ENCODE measurements at regions not wholly inside any gene's neighbourhood (a gene's known extent, or its start where the extent isn't known, plus 50 kb on each side); places are given as distances from the start of the nearest gene placed in this dataset.

GRCh38 chr4:18480342-18480741 is 458.8 kb upstream of the LCORL start:
- no peaks in the 10 kb centered on the region for H3K4me1 Mint-ChIP-seq (ENCODE audit: low read depth)
- peaks cover 4% of the 10 kb centered on the region for H3K27me3 Mint-ChIP-seq
- H3K27ac Mint-ChIP-seq: no peak overlapping the region
- H3K36me3 Mint-ChIP-seq (ENCODE audit: low read depth): no peaks in the 10 kb centered on the region
- no peak for DNase-seq
- H3K9me3 Mint-ChIP-seq: peaks cover 15% of the 10 kb centered on the region
- no peak overlapping the region for H3K4me3 Mint-ChIP-seq

DNA sequence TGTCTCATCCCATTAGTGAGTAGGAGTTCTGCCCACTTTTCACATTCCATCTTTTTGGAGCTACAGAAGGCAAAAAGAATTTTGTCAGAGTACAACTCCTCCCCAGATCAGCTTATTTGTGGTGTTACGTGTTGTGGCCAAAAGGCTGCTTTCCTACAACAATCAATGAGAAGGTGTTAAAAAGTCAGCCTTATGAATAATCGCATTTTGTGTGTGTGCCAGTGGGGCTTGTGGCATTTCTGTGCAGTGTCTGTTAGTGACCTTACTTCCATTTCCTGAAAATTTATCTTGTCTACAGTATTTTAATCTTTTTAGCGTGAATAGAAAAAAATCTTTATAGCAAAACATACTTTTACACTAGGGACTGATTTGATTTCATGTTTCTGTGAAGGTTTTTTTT is 458.3 kb upstream of the LCORL start:
- Mint-ChIP-seq H3K27ac (no peak overlapping the region), H3K4me3 (no peak overlapping the region), H3K36me3 (ENCODE audit: low read depth) (no peaks in the 10 kb centered on the region), H3K27me3 (peaks cover 4% of the 10 kb centered on the region), H3K4me1 (ENCODE audit: low read depth) (no peaks in the 10 kb centered on the region), H3K9me3 (peaks cover 12% of the 10 kb centered on the region)
- no peak for DNase-seq

GRCh38 chr4:18463987-18464559 is 442.5 kb upstream of the LCORL start:
- no peaks in the 10 kb centered on the region for H3K9me3 Mint-ChIP-seq
- no peaks in the 10 kb centered on the region for H3K27me3 Mint-ChIP-seq
- no peak overlapping the region for H3K4me3 Mint-ChIP-seq
- H3K36me3 Mint-ChIP-seq (ENCODE audit: low read depth): no peaks in the 10 kb centered on the region
- no peaks in the 10 kb centered on the region for H3K4me1 Mint-ChIP-seq (ENCODE audit: low read depth)
- no peak for DNase-seq
- no peak overlapping the region for H3K27ac Mint-ChIP-seq

DNA sequence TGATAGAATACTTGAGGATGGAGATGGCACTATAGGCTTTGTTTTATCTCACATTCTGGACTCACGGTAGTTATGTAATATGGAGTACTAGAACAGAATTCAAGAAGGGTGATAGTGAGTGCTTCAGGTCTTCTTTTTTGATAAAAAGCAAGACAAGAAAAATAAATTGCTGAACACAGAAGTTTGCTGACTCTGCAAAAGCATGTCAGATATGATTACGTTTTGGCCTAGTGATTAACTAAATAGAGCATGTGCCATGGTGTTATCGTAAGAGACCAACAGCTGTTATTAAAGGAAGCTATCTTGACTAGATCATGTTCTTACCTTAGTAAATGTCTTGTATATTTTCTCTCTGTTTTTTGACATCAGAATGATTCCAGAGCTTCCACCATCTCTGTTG is 436.9 kb upstream of the LCORL start:
- DNase-seq: no peak
- no peaks in the 10 kb centered on the region for H3K4me1 Mint-ChIP-seq (ENCODE audit: low read depth)
- no peak overlapping the region for H3K27ac Mint-ChIP-seq
- H3K36me3 Mint-ChIP-seq (ENCODE audit: low read depth): no peaks in the 10 kb centered on the region
- no peaks in the 10 kb centered on the region for H3K9me3 Mint-ChIP-seq
- H3K27me3 Mint-ChIP-seq: no peaks in the 10 kb centered on the region
- H3K4me3 Mint-ChIP-seq: no peak overlapping the region

GRCh38 chr4:18454349-18454748 is 432.8 kb upstream of the LCORL start:
- Mint-ChIP-seq H3K27me3 (no peaks in the 10 kb centered on the region), H3K9me3 (no peaks in the 10 kb centered on the region), H3K4me1 (ENCODE audit: low read depth) (no peaks in the 10 kb centered on the region), H3K36me3 (ENCODE audit: low read depth) (no peaks in the 10 kb centered on the region), H3K27ac (no peak overlapping the region), H3K4me3 (no peak overlapping the region)
- no peak for DNase-seq

- Mint-ChIP-seq H3K27me3 (peaks cover 7% of the 10 kb centered on the region), H3K4me1 (ENCODE audit: low read depth) (no peaks in the 10 kb centered on the region), H3K27ac (no peak overlapping the region), H3K9me3 (peaks cover 9% of the 10 kb centered on the region), H3K4me3 (no peak overlapping the region), H3K36me3 (ENCODE audit: low read depth) (no peaks in the 10 kb centered on the region)
- no peak for DNase-seq
Observed at GRCh38 chr4:18445110-18445509, 423.6 kb upstream of the LCORL start.

- Mint-ChIP-seq H3K4me1 (ENCODE audit: low read depth) (no peaks in the 10 kb centered on the region), H3K36me3 (ENCODE audit: low read depth) (no peaks in the 10 kb centered on the region), H3K9me3 (peaks cover 9% of the 10 kb centered on the region), H3K27ac (no peak overlapping the region), H3K27me3 (peaks cover 7% of the 10 kb centered on the region), H3K4me3 (no peak overlapping the region)
- DNase-seq: no peak
Observed at GRCh38 chr4:18444206-18444605, 422.7 kb upstream of the LCORL start.

GRCh38 chr4:18442957-18443356 is 421.4 kb upstream of the LCORL start:
- Mint-ChIP-seq H3K4me3 (no peak overlapping the region), H3K27me3 (peaks cover 7% of the 10 kb centered on the region), H3K4me1 (ENCODE audit: low read depth) (no peaks in the 10 kb centered on the region), H3K27ac (no peak overlapping the region), H3K36me3 (ENCODE audit: low read depth) (no peaks in the 10 kb centered on the region), H3K9me3 (peaks cover 9% of the 10 kb centered on the region)
- no peak for DNase-seq

DNA sequence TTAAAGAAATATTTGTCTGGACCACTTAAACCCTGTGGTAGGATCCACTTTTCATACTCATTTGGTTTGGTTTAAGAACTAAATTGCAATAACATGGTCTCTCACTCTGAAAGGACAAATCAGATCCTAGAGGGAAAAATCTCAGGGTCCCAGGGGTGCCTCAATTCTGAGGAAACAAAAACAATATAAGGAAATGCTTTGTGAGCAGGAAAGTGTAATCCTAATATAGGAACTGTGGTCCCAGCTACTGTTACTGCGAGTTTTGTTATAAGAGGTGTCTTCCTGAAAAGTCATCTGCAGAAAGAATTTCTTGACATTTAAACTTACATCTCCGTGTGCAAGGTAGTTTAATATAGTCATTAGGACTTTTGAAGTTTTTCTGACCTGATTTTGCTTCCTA is 420.1 kb upstream of the LCORL start:
- no peaks in the 10 kb centered on the region for H3K4me1 Mint-ChIP-seq (ENCODE audit: low read depth)
- H3K27ac Mint-ChIP-seq: no peak overlapping the region
- H3K4me3 Mint-ChIP-seq: no peak overlapping the region
- no peak for DNase-seq
- peaks cover 7% of the 10 kb centered on the region for H3K27me3 Mint-ChIP-seq
- no peaks in the 10 kb centered on the region for H3K36me3 Mint-ChIP-seq (ENCODE audit: low read depth)
- peaks cover 9% of the 10 kb centered on the region for H3K9me3 Mint-ChIP-seq

- H3K4me3 Mint-ChIP-seq: no peak overlapping the region
- H3K27ac Mint-ChIP-seq: no peak overlapping the region
- DNase-seq: no peak
- peaks cover 9% of the 10 kb centered on the region for H3K9me3 Mint-ChIP-seq
- H3K36me3 Mint-ChIP-seq (ENCODE audit: low read depth): no peaks in the 10 kb centered on the region
- H3K27me3 Mint-ChIP-seq: peaks cover 7% of the 10 kb centered on the region
- no peaks in the 10 kb centered on the region for H3K4me1 Mint-ChIP-seq (ENCODE audit: low read depth)
Observed at GRCh38 chr4:18441203-18441590, 419.6 kb upstream of the LCORL start.

- Mint-ChIP-seq H3K36me3 (ENCODE audit: low read depth) (no peaks in the 10 kb centered on the region), H3K27me3 (peaks cover 7% of the 10 kb centered on the region), H3K27ac (no peak overlapping the region), H3K4me3 (no peak overlapping the region), H3K4me1 (ENCODE audit: low read depth) (no peaks in the 10 kb centered on the region), H3K9me3 (peaks cover 9% of the 10 kb centered on the region)
- DNase-seq: no peak
Observed at GRCh38 chr4:18440527-18441202, 419.1 kb upstream of the LCORL start.

GRCh38 chr4:18439311-18439710 is 417.8 kb upstream of the LCORL start:
- no peak for DNase-seq
- H3K27me3 Mint-ChIP-seq: peaks cover 7% of the 10 kb centered on the region
- no peak overlapping the region for H3K27ac Mint-ChIP-seq
- no peaks in the 10 kb centered on the region for H3K4me1 Mint-ChIP-seq (ENCODE audit: low read depth)
- H3K4me3 Mint-ChIP-seq: no peak overlapping the region
- no peaks in the 10 kb centered on the region for H3K36me3 Mint-ChIP-seq (ENCODE audit: low read depth)
- no peaks in the 10 kb centered on the region for H3K9me3 Mint-ChIP-seq

- no peaks in the 10 kb centered on the region for H3K4me1 Mint-ChIP-seq (ENCODE audit: low read depth)
- DNase-seq: no peak
- H3K36me3 Mint-ChIP-seq (ENCODE audit: low read depth): no peaks in the 10 kb centered on the region
- no peak overlapping the region for H3K27ac Mint-ChIP-seq
- no peaks in the 10 kb centered on the region for H3K9me3 Mint-ChIP-seq
- H3K27me3 Mint-ChIP-seq: peaks cover 2% of the 10 kb centered on the region
- no peak overlapping the region for H3K4me3 Mint-ChIP-seq
Observed at GRCh38 chr4:18435781-18436180, 414.2 kb upstream of the LCORL start.

DNA sequence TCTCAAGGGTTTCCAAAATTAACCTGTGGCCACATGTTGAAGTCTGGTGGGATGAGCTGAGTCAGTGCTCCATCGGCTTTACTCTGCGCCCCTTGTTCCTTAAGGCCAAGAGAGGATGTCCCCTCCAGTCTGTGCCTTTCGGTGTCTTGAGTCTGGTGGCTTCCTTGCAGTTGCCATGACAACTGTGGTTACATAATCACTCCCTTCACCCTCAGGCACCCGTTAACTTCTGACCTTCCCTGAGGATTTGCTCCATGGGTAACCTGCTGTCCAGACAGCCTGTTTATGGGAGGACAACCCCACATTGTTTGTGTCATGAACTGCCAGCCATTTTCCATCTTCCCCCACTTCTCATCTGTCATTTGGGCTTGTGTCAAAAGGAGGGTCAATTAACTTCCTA is 401.1 kb upstream of the LCORL start:
- DNase-seq: no peak
- H3K4me3 Mint-ChIP-seq: no peak overlapping the region
- H3K4me1 Mint-ChIP-seq (ENCODE audit: low read depth): no peaks in the 10 kb centered on the region
- H3K36me3 Mint-ChIP-seq (ENCODE audit: low read depth): no peaks in the 10 kb centered on the region
- no peak overlapping the region for H3K27ac Mint-ChIP-seq
- peaks cover 3% of the 10 kb centered on the region for H3K27me3 Mint-ChIP-seq
- peaks cover 3% of the 10 kb centered on the region for H3K9me3 Mint-ChIP-seq

GRCh38 chr4:18421519-18421918 is 400.0 kb upstream of the LCORL start:
- no peak overlapping the region for H3K4me3 Mint-ChIP-seq
- H3K36me3 Mint-ChIP-seq (ENCODE audit: low read depth): no peaks in the 10 kb centered on the region
- H3K27me3 Mint-ChIP-seq: peaks cover 3% of the 10 kb centered on the region
- H3K27ac Mint-ChIP-seq: no peak overlapping the region
- H3K9me3 Mint-ChIP-seq: peaks cover 3% of the 10 kb centered on the region
- no peaks in the 10 kb centered on the region for H3K4me1 Mint-ChIP-seq (ENCODE audit: low read depth)
- no peak for DNase-seq

GRCh38 chr4:18419780-18420179 is 398.2 kb upstream of the LCORL start:
- no peak for DNase-seq
- Mint-ChIP-seq H3K36me3 (ENCODE audit: low read depth) (no peaks in the 10 kb centered on the region), H3K9me3 (peaks cover 3% of the 10 kb centered on the region), H3K4me1 (ENCODE audit: low read depth) (no peaks in the 10 kb centered on the region), H3K27me3 (no peaks in the 10 kb centered on the region), H3K27ac (no peak overlapping the region), H3K4me3 (no peak overlapping the region)
